Transverse colon (tissue), 3 donors: ENCODE measurements at regions not wholly inside any gene's neighbourhood (a gene's known extent, or its start where the extent isn't known, plus 50 kb on each side); places are given as distances from the start of the nearest gene placed in this dataset.

Source experiments
- CTCF ChIP-seq, 5 experiments: fragments of 200-600 bp in 3 of 5; fragments of 450-650 bp in 2 of 5; sonication (generic) in 3 of 5; IDR thresholded peaks; 1 replicate in 2 of 5; 2 replicates in 3 of 5; pipeline ENCODE4 v1.5.1; 2016 to 2017; ENCODE audit warnings: antibody characterized with exemption in 5 of 5, inconsistent platforms in 3 of 5, mild to moderate bottlenecking in 2 of 5, moderate library complexity in 1 of 5
- EP300 ChIP-seq: sonication (generic); formaldehyde crosslinking; IDR thresholded peaks from one replicate; pipeline ENCODE4 v1.6.1; 2017; ENCODE audit warnings: antibody characterized with exemption, low read depth

GRCh38 chr2:120570001-120570400 lies 165.7 kb upstream of the GLI2 start:
- no peak for TF ChIP-seq EP300
- no peak for TF ChIP-seq CTCF (IDR thresholded peaks at IDR 0.05)
